ENCODE measurements at regions not wholly inside any gene's neighbourhood (a gene's known extent, or its start where the extent isn't known, plus 50 kb on each side); places are given as distances from the start of the nearest gene placed in this dataset.

DNA sequence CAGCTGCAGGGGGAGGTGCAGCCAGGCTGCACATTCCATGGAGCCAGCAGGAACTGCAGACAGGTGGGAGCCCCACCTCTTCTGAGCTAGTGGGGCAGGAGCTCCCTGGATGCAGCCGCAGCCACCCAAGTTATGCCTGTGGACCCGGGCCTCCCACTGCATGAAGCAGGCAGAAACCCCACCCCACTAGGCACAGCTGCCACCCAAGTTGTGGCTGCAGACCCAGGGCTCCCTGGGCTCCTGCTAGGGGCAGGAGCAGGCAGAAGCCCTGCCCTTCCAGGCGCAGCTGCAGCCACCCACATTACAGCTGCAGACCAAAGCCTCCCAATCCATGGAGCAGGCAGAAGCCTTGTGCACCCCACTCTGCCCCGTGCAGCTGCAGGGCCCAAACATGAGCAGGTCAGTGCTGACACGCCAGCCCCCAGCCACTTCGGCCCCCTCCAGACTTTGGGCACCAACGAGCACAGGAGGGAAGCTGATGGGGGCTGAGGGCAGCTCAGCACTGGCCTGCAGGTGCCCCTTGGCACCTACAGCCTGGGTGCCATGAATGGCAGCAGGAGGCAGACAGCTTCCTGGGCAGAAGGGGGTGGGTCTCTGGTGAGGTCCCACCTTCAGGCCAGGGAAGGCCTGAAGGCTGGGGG lies 106.9 kb downstream of the C9orf50 start:
- TF ChIP-seq, protein P1, sequence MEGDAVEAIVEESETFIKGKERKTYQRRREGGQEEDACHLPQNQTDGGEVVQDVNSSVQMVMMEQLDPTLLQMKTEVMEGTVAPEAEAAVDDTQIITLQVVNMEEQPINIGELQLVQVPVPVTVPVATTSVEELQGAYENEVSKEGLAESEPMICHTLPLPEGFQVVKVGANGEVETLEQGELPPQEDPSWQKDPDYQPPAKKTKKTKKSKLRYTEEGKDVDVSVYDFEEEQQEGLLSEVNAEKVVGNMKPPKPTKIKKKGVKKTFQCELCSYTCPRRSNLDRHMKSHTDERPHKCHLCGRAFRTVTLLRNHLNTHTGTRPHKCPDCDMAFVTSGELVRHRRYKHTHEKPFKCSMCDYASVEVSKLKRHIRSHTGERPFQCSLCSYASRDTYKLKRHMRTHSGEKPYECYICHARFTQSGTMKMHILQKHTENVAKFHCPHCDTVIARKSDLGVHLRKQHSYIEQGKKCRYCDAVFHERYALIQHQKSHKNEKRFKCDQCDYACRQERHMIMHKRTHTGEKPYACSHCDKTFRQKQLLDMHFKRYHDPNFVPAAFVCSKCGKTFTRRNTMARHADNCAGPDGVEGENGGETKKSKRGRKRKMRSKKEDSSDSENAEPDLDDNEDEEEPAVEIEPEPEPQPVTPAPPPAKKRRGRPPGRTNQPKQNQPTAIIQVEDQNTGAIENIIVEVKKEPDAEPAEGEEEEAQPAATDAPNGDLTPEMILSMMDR (IDR thresholded peaks at IDR 0.05) = no peak
- no peak for ATAC-seq (ENCODE audit: low FRiP score)
- DNase-seq (ENCODE audit: low spot score) = no peak

DNA sequence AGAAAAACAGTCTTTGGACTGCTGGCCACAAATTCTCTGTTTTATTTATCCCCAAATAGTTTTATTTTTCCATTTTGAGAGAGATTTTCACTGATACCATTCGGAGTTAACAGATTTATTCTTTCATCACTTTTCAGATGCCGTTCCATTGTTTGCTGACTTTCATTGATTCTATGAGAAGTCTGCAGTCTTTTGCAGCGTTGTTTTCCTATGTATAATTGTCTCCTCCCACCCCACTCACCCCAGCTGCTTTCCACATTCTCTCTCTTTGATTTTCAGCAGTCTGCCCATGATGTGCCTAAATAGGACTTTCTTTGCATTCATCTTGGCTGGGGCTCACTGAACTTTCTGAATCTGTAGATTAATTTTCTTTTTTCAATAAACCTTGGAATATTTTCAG lies 107.6 kb downstream of the C9orf50 start:
- TF ChIP-seq, protein P1 (IDR thresholded peaks at IDR 0.05) = no peak
- ATAC-seq (ENCODE audit: low FRiP score) (no peak), DNase-seq (ENCODE audit: low spot score) (no peak)

DNA sequence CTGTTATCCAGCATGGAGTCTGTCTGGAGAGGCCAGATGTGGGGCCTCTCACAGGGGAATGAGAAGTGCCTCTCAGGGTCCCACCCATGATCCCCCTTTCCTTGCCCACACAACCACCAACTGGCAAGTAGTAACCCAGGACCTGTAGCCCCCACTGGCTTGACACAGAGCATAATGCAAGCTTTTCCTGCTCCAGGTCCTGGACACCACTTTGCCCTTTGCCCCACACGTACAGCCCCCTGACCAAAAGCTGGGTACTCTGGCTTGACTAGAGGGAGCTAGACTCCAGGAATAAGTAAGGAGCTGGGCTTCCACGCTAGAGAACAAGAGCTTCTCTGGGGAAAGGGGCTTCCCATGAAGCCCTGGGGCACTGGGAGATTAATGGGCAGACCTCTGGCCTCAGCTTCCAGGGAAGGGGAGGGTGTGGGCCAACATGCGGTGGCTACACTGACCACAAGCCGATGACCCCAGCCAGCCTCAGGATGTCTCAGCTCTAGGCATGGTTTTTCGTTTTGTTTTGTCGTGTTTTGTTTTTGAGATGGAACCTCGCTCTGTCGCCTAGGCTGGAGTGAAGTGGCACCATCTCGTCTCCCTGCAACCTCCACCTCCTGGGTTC lies 109.5 kb downstream of the C9orf50 start:
- DNase-seq (ENCODE audit: low spot score) = no peak
- TF ChIP-seq, protein P1 (IDR thresholded peaks at IDR 0.05) = no peak
- no peak for ATAC-seq (ENCODE audit: low FRiP score)

DNA sequence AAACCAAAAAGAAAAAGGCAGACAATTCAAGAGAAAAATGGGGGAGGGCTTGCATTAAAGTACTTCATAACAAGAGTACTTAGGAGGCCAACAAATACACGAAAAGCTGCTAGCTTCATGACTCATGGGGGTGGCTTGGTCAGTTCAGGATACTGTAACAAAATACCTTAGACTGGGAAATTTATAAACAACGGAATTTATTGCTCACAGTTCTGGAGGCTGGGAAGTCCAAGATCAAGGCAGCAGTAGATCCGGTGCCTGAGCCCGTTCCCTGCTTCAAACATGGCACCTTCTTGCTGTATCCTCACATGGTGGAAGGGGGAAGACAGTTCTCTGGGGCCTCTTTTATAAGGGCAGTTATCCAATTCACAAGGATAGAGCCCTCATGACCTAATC lies 111.4 kb downstream of the C9orf50 start:
- DNase-seq (ENCODE audit: low spot score) (no peak), ATAC-seq (ENCODE audit: low FRiP score) (no peak)
- TF ChIP-seq, protein P1 (IDR thresholded peaks at IDR 0.05) = no peak

DNA sequence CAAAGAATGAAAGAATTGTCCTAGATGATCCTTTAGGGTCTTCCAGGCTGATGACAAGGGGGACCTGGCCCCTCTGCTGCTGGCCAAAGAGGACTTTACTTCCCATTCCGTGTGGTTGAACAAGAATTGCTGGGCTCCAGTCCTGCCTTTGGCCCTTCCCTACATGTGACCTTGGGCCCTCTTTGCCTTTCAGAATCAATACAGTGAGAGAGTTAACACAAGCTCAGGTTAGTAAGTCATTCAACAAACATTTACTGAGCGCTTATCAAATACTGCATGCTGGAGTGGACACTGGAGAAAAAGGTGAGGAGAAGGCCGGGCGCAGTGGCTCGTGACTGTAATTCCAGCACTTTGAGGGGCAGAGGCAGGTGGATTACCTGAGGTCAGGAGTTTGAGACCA lies 113.1 kb downstream of the C9orf50 start:
- TF ChIP-seq, protein P1 (IDR thresholded peaks at IDR 0.05) = no peak
- DNase-seq (ENCODE audit: low spot score) = no peak
- ATAC-seq (ENCODE audit: low FRiP score) = no peak

DNA sequence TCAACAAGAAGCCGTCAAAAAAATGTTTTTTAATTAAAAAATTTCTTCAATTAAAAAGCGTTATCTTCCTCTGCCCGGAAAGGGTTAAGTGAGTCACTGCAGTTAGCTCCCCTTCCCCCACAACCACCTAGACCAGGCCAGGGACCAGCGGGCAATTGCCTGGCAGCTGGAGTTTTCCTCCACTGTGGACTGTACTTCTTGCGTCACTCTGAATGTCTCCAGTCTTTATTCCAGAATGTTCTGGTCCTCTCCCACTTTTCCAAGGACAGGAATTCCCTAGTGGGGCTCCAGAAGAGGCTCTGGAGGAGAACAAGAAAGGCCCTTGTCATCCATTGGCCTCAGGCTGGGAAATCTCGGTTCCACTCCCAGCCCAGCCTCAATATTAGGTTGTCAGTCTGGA lies 114.0 kb downstream of the C9orf50 start:
- no peak for DNase-seq (ENCODE audit: low spot score)
- TF ChIP-seq, protein P1 (IDR thresholded peaks at IDR 0.05) = no peak
- no peak for ATAC-seq (ENCODE audit: low FRiP score)

DNA sequence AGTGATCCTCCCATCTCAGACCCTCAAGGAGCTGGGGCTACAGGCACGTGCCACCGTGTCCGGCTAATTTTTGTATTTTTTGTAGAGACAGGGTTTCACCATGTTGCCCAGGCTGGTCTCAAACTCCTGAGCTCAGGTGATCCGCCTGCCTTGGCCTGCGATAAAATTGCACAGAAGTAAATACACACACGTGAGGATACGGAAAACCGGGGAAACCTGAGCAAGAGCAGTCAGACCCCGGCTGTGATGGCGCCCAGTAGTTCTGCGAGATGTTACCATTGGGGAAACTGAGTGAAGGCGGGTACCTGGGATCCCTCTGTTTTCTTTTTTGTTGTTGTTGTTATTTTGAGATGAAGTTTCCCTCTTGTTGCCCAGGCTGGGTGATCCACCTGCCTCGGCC lies 114.9 kb downstream of the C9orf50 start:
- TF ChIP-seq, protein P1 (IDR thresholded peaks at IDR 0.05) = no peak
- no peak for DNase-seq (ENCODE audit: low spot score)
- ATAC-seq (ENCODE audit: low FRiP score) = no peak
